Nephron (organoid): ENCODE measurements at regions not wholly inside any gene's neighbourhood (a gene's known extent, or its start where the extent isn't known, plus 50 kb on each side); places are given as distances from the start of the nearest gene placed in this dataset.
"Not testable (repeated sequence)": the region's sequence is repeated elsewhere in the genome, so short reads cannot be mapped to it uniquely, and the experiment has no call there.

ENCODE experiments used
- H3K27ac Mint-ChIP-seq, 3 experiments: 2 replicates each; pipeline ENCODE4 v1.8.0; 2020; ENCODE audit warnings: mixed read lengths in 3 of 3, mild to moderate bottlenecking in 2 of 3, moderate library complexity in 1 of 3
- H3K27me3 Mint-ChIP-seq: 2 replicates; pipeline ENCODE4 v1.8.0; 2021; ENCODE audit warnings: low read depth, mild to moderate bottlenecking, moderate library complexity, mixed read lengths
- H3K36me3 Mint-ChIP-seq: 2 replicates; pipeline ENCODE4 v1.8.0; 2020; ENCODE audit warnings: low read depth, mixed read lengths
- H3K4me1 Mint-ChIP-seq: 2 replicates; pipeline ENCODE4 v1.8.0; 2020; ENCODE audit warnings: mixed read lengths
- H3K4me3 Mint-ChIP-seq, 3 experiments: 2 replicates each; pipeline ENCODE4 v1.8.0; 2020; ENCODE audit warnings: mild to moderate bottlenecking in 3 of 3, mixed read lengths in 3 of 3, moderate library complexity in 2 of 3
- H3K9me3 Mint-ChIP-seq: 2 replicates; pipeline ENCODE4 v1.8.0; 2020; ENCODE audit warnings: mixed read lengths
- TF ChIP-seq, protein P1 (sequence below), 3 experiments: fragments of 200-600 bp; sonication (generic); IDR thresholded peaks; one replicate each; pipeline ENCODE4 v1.5.0; 2021; ENCODE audit warnings: antibody characterized with exemption in 3 of 3; ENCODE audit not compliant: unreplicated experiment in 3 of 3

DNA sequence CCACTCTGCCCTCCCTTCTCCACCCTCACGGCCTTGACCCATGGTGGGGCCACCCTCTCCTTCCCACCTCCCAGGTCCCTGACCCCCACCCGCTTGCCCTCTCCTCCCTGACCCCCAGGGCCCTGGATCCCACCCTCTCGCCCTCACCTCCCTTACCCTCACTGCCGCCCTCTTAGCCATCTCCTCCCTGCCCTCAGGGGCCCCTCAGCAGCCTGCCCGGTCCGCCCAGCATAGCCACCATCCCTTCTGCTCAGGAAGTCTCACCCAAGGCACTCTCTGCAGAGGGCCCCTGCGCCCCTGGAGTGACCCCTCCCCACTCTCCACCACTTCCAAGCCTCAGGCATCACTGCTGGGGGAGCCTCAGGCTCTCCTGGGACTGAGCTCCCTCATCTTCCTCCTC is 66.3 kb downstream of the MRPL36 start:
- TF ChIP-seq, protein P1, sequence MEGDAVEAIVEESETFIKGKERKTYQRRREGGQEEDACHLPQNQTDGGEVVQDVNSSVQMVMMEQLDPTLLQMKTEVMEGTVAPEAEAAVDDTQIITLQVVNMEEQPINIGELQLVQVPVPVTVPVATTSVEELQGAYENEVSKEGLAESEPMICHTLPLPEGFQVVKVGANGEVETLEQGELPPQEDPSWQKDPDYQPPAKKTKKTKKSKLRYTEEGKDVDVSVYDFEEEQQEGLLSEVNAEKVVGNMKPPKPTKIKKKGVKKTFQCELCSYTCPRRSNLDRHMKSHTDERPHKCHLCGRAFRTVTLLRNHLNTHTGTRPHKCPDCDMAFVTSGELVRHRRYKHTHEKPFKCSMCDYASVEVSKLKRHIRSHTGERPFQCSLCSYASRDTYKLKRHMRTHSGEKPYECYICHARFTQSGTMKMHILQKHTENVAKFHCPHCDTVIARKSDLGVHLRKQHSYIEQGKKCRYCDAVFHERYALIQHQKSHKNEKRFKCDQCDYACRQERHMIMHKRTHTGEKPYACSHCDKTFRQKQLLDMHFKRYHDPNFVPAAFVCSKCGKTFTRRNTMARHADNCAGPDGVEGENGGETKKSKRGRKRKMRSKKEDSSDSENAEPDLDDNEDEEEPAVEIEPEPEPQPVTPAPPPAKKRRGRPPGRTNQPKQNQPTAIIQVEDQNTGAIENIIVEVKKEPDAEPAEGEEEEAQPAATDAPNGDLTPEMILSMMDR (IDR thresholded peaks at IDR 0.05; ENCODE audit: unreplicated experiment in 3 of 3): no peak
- Mint-ChIP-seq H3K4me1 (no peaks in the 10 kb centered on the region), H3K9me3 (no peaks in the 10 kb centered on the region), H3K27me3 (peaks cover 28% of the 10 kb centered on the region), H3K4me3 (no peak overlapping the region), H3K36me3 (no peaks in the 10 kb centered on the region), H3K27ac (no peak overlapping the region)

DNA sequence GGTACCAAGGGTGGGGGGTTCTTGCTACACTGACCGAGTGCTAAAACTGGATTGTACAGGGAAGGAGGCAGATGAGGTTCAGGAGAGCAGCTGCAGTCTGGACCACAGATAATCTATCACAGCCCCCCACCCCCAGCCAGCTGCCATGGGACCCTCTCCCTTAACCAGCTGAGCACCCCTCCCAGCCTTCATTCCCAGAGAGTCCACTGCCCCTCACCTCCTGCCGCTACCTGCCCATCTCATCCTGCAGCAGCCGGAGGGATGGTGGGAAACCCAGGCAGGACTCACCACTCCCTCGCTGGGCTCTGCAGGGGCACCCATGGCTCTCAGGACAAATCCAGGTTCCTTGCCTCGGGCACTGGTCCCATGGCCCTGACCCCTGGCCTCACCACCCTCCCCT is 66.7 kb downstream of the MRPL36 start:
- TF ChIP-seq, protein P1 (IDR thresholded peaks at IDR 0.05; ENCODE audit: unreplicated experiment in 3 of 3): no peak
- H3K9me3 Mint-ChIP-seq: no peaks in the 10 kb centered on the region
- H3K27ac Mint-ChIP-seq: no peak overlapping the region
- H3K36me3 Mint-ChIP-seq: no peaks in the 10 kb centered on the region
- H3K27me3 Mint-ChIP-seq: peaks cover 28% of the 10 kb centered on the region
- H3K4me3 Mint-ChIP-seq: no peak overlapping the region
- H3K4me1 Mint-ChIP-seq: no peaks in the 10 kb centered on the region

DNA sequence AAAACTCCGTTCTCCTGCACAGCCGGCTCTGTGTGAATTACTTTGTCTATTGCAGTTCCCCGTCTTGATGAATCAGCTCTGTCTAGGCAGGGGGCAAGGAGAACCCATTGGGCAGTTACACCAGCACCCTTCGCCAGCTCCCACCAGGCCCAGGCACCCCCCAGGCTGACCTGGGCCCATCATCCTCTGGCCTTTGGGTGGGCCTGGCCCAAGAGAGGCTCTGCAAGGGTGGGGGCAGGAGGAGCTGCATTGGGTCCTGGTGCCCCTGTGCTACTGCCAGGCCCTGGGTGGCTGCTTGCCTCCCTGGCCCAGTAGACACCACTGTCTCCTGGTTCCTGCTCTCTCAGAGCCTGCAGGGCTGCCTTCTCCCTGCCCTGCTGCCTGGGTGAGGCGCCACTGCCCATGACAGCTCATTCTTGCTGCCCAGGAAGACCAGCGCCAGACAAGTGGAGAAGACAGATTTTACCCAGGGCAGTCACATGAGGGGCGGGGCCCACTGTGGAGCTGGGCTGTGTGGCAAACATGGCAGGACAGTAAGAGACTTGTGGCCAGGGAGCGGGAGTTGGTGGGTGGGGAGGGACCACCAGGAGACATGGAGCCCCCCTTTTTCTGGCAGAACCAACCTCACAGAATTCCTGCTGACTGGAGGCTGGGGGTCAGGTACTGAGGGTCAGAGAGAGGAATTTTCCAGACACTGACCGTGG is 67.2 kb downstream of the MRPL36 start:
- Mint-ChIP-seq H3K36me3 (no peaks in the 10 kb centered on the region), H3K27me3 (peaks cover 28% of the 10 kb centered on the region), H3K9me3 (no peaks in the 10 kb centered on the region), H3K27ac (no peak overlapping the region), H3K4me1 (no peaks in the 10 kb centered on the region), H3K4me3 (no peak overlapping the region)
- TF ChIP-seq, protein P1 (IDR thresholded peaks at IDR 0.05; ENCODE audit: unreplicated experiment in 3 of 3): no peak

DNA sequence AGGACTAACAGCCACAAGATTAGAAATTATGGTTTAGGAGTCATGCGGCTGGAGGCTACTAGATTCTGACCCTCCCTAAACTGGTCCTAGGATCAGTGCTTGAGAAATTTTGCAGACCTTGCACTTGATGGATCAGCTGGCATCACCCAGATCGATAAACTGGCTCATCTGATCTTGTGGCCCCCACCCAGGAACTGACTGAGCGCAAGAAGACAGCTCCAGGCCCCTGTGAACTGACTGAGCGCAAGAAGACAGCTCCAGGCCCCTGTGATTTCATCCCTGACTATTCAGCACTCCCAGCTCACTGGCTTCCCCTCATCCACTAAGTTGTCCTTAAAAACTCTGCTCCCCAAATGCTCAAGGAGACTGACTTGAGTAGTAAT is 67.8 kb downstream of the MRPL36 start:
- not testable (repeated sequence) for H3K9me3 Mint-ChIP-seq, H3K4me3 Mint-ChIP-seq, H3K4me1 Mint-ChIP-seq, H3K27ac Mint-ChIP-seq, H3K36me3 Mint-ChIP-seq
- peaks cover 32% of the 10 kb centered on the region for H3K27me3 Mint-ChIP-seq

DNA sequence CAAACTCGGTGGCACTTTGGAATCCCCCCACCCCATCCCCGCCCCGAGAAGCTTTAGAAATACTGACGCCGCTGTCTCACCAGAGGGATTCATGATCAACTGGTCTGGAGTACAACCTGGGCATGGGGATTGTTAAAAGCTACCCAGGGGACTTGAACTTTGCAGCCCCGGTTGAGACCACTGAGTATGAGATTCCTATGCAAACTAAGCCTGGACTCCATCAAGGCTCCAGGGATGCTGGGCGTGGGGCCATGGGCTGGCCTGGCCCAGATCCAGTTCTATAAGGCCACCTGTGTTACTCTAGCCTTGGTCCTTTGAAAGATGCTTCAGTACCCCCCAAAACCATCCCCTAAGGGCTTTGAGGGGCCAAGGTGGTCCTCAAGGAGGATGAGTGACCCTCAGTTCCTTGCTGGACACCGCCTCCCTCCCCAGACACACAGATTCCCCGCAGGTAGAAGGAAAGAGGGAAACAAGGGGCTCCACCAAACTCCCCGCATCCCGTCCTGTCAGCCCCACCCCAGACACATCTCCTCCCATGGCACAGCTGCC is 68.5 kb downstream of the MRPL36 start:
- no peaks in the 10 kb centered on the region for H3K4me1 Mint-ChIP-seq
- no peaks in the 10 kb centered on the region for H3K9me3 Mint-ChIP-seq
- H3K36me3 Mint-ChIP-seq: no peaks in the 10 kb centered on the region
- H3K4me3 Mint-ChIP-seq: no peak overlapping the region
- H3K27me3 Mint-ChIP-seq: peaks cover 25% of the 10 kb centered on the region
- TF ChIP-seq, protein P1 (IDR thresholded peaks at IDR 0.05; ENCODE audit: unreplicated experiment in 3 of 3): no peak
- no peak overlapping the region for H3K27ac Mint-ChIP-seq

DNA sequence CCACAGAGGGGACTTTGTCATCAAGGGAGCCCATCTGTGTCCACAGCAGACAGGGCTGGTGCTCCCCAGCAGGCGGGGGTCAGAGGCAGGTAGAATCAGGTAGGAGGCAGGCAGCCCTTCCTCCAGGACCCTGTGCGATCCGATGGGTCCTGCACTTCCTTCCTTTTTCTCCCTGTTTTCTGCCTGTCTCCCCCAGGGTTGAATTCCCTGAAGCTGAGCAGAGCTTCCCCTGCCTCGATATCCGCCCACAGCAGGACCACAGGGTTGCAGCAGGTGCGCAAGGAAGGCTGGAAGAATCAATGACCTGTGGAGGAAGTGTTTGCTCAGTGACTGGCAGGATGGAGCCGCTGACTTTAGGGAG is 69.2 kb downstream of the MRPL36 start:
- no peaks in the 10 kb centered on the region for H3K4me1 Mint-ChIP-seq
- H3K9me3 Mint-ChIP-seq: no peaks in the 10 kb centered on the region
- TF ChIP-seq, protein P1 (IDR thresholded peaks at IDR 0.05; ENCODE audit: unreplicated experiment in 3 of 3): no peak
- no peak overlapping the region for H3K4me3 Mint-ChIP-seq
- no peak overlapping the region for H3K27ac Mint-ChIP-seq
- no peaks in the 10 kb centered on the region for H3K36me3 Mint-ChIP-seq
- peaks cover 23% of the 10 kb centered on the region for H3K27me3 Mint-ChIP-seq
